Prostate gland (tissue), 2 donors: ENCODE measurements at regions not wholly inside any gene's neighbourhood (a gene's known extent, or its start where the extent isn't known, plus 50 kb on each side); places are given as distances from the start of the nearest gene placed in this dataset.

Source experiments
- DNase-seq: peaks from one replicate; pipeline ENCODE4 v3.0.0-alpha.2; 2019; ENCODE audit warnings: low spot score
- H3K27ac ChIP-seq, 2 donors: fragments of 200-600 bp; sonication (generic); 2 replicates each; pipeline ENCODE4 v1.5.1; 2017 to 2019
- H3K27me3 ChIP-seq: fragments of 200-600 bp; sonication (generic); replicated peaks from 2 replicates; pipeline ENCODE4 v1.5.1; 2019; ENCODE audit not compliant: insufficient read depth
- H3K36me3 ChIP-seq, 2 donors: fragments of 200-600 bp; sonication (generic); 1 replicate in 1 of 2; 2 replicates in 1 of 2; pipeline versions ENCODE4 v1.5.1 to v1.8.1; 2017 to 2019
- H3K4me1 ChIP-seq: fragments of 200-600 bp; sonication (generic); replicated peaks from 2 replicates; pipeline ENCODE4 v1.5.1; 2019
- H3K4me3 ChIP-seq, 2 donors: fragments of 200-600 bp; sonication (generic); 2 replicates each; pipeline ENCODE4 v1.5.1; 2017 to 2019
- H3K9me3 ChIP-seq: fragments of 200-600 bp; sonication (generic); 2 replicates; pipeline ENCODE4 v1.5.1; 2017
- CTCF ChIP-seq, 4 experiments: fragments of 200-600 bp in 2 of 4; fragments of 450-650 bp in 2 of 4; sonication (generic) in 2 of 4; IDR thresholded peaks; 1 replicate in 3 of 4; 2 replicates in 1 of 4; pipeline ENCODE4 v1.5.1; 2016 to 2019; ENCODE audit warnings: antibody characterized with exemption in 4 of 4, mild to moderate bottlenecking in 2 of 4, moderate library complexity in 2 of 4
- POLR2A ChIP-seq: fragments of 450-650 bp; IDR thresholded peaks from one replicate; pipeline ENCODE4 v1.6.1; 2016; ENCODE audit warnings: antibody characterized with exemption, mild to moderate bottlenecking
- POLR2AphosphoS5 ChIP-seq: sonication (generic); formaldehyde crosslinking; IDR thresholded peaks from one replicate; pipeline ENCODE4 v1.6.1; 2017; ENCODE audit warnings: antibody characterized with exemption
- WGBS: methylation state at CpG from one replicate; pipeline ENCODE4 v1.1.5; 2018; 5-methylcytosine and 5-hydroxymethylcytosine counted together
- intact Hi-C: fragments of 100-400 bp; cut with DNase I; formaldehyde crosslinking; loops from one replicate; pipeline ENCODE4 v1.14.2; 2022

GRCh38 chr21:27678511-27678910 lies 711.6 kb upstream of the ADAMTS5 start:
- Histone ChIP-seq H3K27ac (no peak overlapping the region), H3K4me1 (no peaks in the 10 kb centered on the region), H3K36me3 (no peaks in the 10 kb centered on the region), H3K4me3 (no peak overlapping the region), H3K9me3 (no peaks in the 10 kb centered on the region), H3K27me3 (no peaks in the 10 kb centered on the region)
- no peak for TF ChIP-seq CTCF (IDR thresholded peaks at IDR 0.05)
- no peak for TF ChIP-seq POLR2A
- no peak for TF ChIP-seq POLR2AphosphoS5
- no peak for DNase-seq
- intact Hi-C loops, result no loop called here
- WGBS, result 66% methylated on average over 2 of the region's 2 CpGs

- H3K9me3 ChIP-seq, result no peaks in the 10 kb centered on the region
- no peaks in the 10 kb centered on the region for H3K27me3 ChIP-seq
- no peak overlapping the region for H3K27ac ChIP-seq
- no peaks in the 10 kb centered on the region for H3K4me1 ChIP-seq
- DNase-seq, result no peak
- WGBS, result 64% methylated on average over 2 of the region's 2 CpGs
- no peak overlapping the region for H3K4me3 ChIP-seq
- intact Hi-C loops, result no loop called here
- H3K36me3 ChIP-seq, result no peaks in the 10 kb centered on the region
- no peak for TF ChIP-seq POLR2A
- TF ChIP-seq CTCF (IDR thresholded peaks at IDR 0.05), result no peak
Observed at GRCh38 chr21:27677546-27677945, 710.7 kb upstream of the ADAMTS5 start.

- intact Hi-C loops, result no loop called here
- no peaks in the 10 kb centered on the region for H3K36me3 ChIP-seq
- no peak for TF ChIP-seq POLR2A
- TF ChIP-seq POLR2AphosphoS5, result no peak
- no peak for TF ChIP-seq CTCF (IDR thresholded peaks at IDR 0.05)
- H3K27me3 ChIP-seq, result no peaks in the 10 kb centered on the region
- H3K9me3 ChIP-seq, result no peaks in the 10 kb centered on the region
- WGBS, result 83% methylated on average over 4 of the region's 4 CpGs
- no peaks in the 10 kb centered on the region for H3K4me1 ChIP-seq
- DNase-seq, result no peak
- no peak overlapping the region for H3K27ac ChIP-seq
- no peak overlapping the region for H3K4me3 ChIP-seq
Observed at GRCh38 chr21:27675306-27675705, 708.4 kb upstream of the ADAMTS5 start.

GRCh38 chr21:27674041-27674615 lies 707.2 kb upstream of the ADAMTS5 start:
- intact Hi-C loops, result no loop called here

More at GRCh38 chr21:27674041-27674615, 707.2 kb upstream of the ADAMTS5 start:
- Histone ChIP-seq H3K4me3 (no peak overlapping the region), H3K4me1 (no peaks in the 10 kb centered on the region), H3K36me3 (no peaks in the 10 kb centered on the region), H3K27me3 (no peaks in the 10 kb centered on the region), H3K9me3 (no peaks in the 10 kb centered on the region), H3K27ac (no peak overlapping the region)
- WGBS, result 80% methylated on average over 4 of the region's 4 CpGs
- no peak for DNase-seq
- TF ChIP-seq POLR2A (no peak), POLR2AphosphoS5 (no peak), CTCF (IDR thresholded peaks at IDR 0.05) (no peak)
